ENCODE measurements at regions not wholly inside any gene's neighbourhood (a gene's known extent, or its start where the extent isn't known, plus 50 kb on each side); places are given as distances from the start of the nearest gene placed in this dataset.

DNA sequence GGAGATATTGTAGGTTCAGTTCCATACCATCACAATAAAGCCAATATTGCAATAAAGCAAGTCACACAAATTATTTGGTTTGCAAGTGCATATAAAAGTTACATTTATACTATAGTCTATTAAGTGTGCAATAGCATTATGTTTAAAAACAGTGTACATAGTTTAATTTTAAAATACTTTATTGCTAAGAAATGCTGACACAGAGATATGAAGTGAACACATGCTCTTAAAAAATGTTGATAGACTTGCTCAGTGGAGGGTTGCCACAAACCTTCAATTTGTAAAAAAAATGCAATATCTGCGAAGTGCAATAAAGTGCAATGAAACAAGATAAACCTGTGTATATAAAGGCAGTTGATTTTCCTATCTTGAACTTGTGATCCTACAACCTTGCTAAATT is 161.5 kb downstream of the PRDM13 start:
- TF ChIP-seq OSR1 (CRISPR knock-in tag; IDR thresholded peaks at IDR 0.05): no peak
- TF ChIP-seq GLIS3 (CRISPR knock-in tag; IDR thresholded peaks at IDR 0.05): no peak
- TF ChIP-seq SNAI2 (CRISPR knock-in tag; IDR thresholded peaks at IDR 0.05): no peak
- TF ChIP-seq, protein P1, sequence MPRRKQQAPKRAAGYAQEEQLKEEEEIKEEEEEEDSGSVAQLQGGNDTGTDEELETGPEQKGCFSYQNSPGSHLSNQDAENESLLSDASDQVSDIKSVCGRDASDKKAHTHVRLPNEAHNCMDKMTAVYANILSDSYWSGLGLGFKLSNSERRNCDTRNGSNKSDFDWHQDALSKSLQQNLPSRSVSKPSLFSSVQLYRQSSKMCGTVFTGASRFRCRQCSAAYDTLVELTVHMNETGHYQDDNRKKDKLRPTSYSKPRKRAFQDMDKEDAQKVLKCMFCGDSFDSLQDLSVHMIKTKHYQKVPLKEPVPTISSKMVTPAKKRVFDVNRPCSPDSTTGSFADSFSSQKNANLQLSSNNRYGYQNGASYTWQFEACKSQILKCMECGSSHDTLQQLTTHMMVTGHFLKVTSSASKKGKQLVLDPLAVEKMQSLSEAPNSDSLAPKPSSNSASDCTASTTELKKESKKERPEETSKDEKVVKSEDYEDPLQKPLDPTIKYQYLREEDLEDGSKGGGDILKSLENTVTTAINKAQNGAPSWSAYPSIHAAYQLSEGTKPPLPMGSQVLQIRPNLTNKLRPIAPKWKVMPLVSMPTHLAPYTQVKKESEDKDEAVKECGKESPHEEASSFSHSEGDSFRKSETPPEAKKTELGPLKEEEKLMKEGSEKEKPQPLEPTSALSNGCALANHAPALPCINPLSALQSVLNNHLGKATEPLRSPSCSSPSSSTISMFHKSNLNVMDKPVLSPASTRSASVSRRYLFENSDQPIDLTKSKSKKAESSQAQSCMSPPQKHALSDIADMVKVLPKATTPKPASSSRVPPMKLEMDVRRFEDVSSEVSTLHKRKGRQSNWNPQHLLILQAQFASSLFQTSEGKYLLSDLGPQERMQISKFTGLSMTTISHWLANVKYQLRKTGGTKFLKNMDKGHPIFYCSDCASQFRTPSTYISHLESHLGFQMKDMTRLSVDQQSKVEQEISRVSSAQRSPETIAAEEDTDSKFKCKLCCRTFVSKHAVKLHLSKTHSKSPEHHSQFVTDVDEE (CRISPR knock-in tag; IDR thresholded peaks at IDR 0.05): no peak
- TF ChIP-seq ZFP3 (CRISPR knock-in tag; IDR thresholded peaks at IDR 0.05): no peak
- no peak for TF ChIP-seq ARNTL (CRISPR knock-in tag; IDR thresholded peaks at IDR 0.05; ENCODE audit: borderline replicate concordance, low read depth)
- no peak for TF ChIP-seq ZC3H10 (CRISPR knock-in tag; IDR thresholded peaks at IDR 0.05)
- no peak for TF ChIP-seq RARB (CRISPR knock-in tag; IDR thresholded peaks at IDR 0.05)
- TF ChIP-seq, protein P2, sequence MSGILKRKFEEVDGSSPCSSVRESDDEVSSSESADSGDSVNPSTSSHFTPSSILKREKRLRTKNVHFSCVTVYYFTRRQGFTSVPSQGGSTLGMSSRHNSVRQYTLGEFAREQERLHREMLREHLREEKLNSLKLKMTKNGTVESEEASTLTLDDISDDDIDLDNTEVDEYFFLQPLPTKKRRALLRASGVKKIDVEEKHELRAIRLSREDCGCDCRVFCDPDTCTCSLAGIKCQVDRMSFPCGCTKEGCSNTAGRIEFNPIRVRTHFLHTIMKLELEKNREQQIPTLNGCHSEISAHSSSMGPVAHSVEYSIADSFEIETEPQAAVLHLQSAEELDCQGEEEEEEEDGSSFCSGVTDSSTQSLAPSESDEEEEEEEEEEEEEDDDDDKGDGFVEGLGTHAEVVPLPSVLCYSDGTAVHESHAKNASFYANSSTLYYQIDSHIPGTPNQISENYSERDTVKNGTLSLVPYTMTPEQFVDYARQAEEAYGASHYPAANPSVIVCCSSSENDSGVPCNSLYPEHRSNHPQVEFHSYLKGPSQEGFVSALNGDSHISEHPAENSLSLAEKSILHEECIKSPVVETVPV (CRISPR knock-in tag; IDR thresholded peaks at IDR 0.05): no peak
- no peak for TF ChIP-seq BACH2 (CRISPR knock-in tag; IDR thresholded peaks at IDR 0.05; ENCODE audit: borderline replicate concordance)
- no peak for TF ChIP-seq ZNF8 (CRISPR knock-in tag; IDR thresholded peaks at IDR 0.05)
- no peak for TF ChIP-seq ZFP30 (CRISPR knock-in tag; IDR thresholded peaks at IDR 0.05)
- no peak for TF ChIP-seq PPARA (CRISPR knock-in tag; IDR thresholded peaks at IDR 0.05; ENCODE audit: borderline replicate concordance)
- no peak for TF ChIP-seq TCF4 (CRISPR knock-in tag; IDR thresholded peaks at IDR 0.05; ENCODE audit: borderline replicate concordance)

Data from SK-N-SH treated with all-trans-retinoic acid at 6 μM for 48 hours (cell line).